ENCODE measurements at regions not wholly inside any gene's neighbourhood (a gene's known extent, or its start where the extent isn't known, plus 50 kb on each side); places are given as distances from the start of the nearest gene placed in this dataset.

GRCh38 chr4:147093206-147093605, 147.5 kb upstream of the TTC29 start:
- H3K27me3 ChIP-seq (ENCODE audit: control insufficient read depth in 1 of 2, insufficient read depth in 2 of 2, low read length in 2 of 2): peaks cover 0 to 5% of the 10 kb centered on the region in 2 experiments
- no peaks in the 10 kb centered on the region for H3K9me3 ChIP-seq (ENCODE audit: control insufficient read depth in 1 of 2, insufficient read depth in 1 of 2, low read length in 2 of 2)
- H3K9me3 Mint-ChIP-seq: no peaks in the 10 kb centered on the region
- no peak overlapping the region for H3K4me3 ChIP-seq (ENCODE audit: low read length)
- peaks cover 36% of the 10 kb centered on the region for H3K27me3 Mint-ChIP-seq
- H3K4me1 ChIP-seq (ENCODE audit: insufficient read depth, low read length): no peaks in the 10 kb centered on the region
- no peak overlapping the region for H3K27ac ChIP-seq (ENCODE audit: low read depth in 1 of 2, low read length in 2 of 2)
- DNase-seq (no peak), ATAC-seq (ENCODE audit: poor library complexity) (no peak)
- H3K4me3 Mint-ChIP-seq: no peak overlapping the region
- no peaks in the 10 kb centered on the region for H3K36me3 ChIP-seq (ENCODE audit: insufficient read depth, low read length)
- no peaks in the 10 kb centered on the region for H3K4me1 Mint-ChIP-seq (ENCODE audit: low read depth)
- H3K27ac Mint-ChIP-seq: no peak overlapping the region
- no peak for TF ChIP-seq CTCF (IDR thresholded peaks at IDR 0.05)
- POLR2A ChIA-PET: no interaction called here
- CTCF ChIA-PET: no interaction called here
- intact Hi-C loops (cut with DNase I, micrococcal nuclease): loop anchor here in 1 of 2 experiments (5.0 to 10.0 kb wide), 3 partner anchors 71 to 1858 kb away; no protein-coding TSS in a partner anchor
- H3K36me3 Mint-ChIP-seq (ENCODE audit: low read depth): no peaks in the 10 kb centered on the region

DNA sequence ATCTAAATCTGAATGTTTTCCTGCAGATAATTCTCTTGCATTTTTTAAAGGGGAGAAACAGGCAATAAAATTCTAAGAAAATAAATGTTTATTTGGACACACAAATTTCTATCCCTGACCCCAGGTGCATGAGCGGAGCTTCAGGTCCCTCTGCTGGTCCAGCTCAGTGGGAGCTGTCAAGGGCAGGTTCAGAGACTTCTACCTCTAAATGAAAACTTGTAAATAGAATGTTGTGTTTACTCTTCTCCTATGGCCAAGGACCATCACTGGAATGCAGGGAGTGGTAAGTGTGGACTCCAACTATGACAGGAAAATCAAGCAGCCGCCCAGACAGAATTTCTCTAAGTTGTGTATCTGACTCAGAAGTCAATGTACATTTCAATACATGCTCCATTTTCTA, 148.6 kb upstream of the TTC29 start:
- Mint-ChIP-seq H3K36me3 (ENCODE audit: low read depth) (no peaks in the 10 kb centered on the region), H3K27ac (no peak overlapping the region), H3K27me3 (peaks cover 32% of the 10 kb centered on the region), H3K4me3 (no peak overlapping the region), H3K4me1 (ENCODE audit: low read depth) (no peaks in the 10 kb centered on the region), H3K9me3 (no peaks in the 10 kb centered on the region)
- no peak for ATAC-seq (ENCODE audit: poor library complexity)
- intact Hi-C loops (cut with DNase I, micrococcal nuclease): loop anchor here in 1 of 2 experiments (5.0 to 10.0 kb wide), 3 partner anchors 72 to 1859 kb away; no protein-coding TSS in a partner anchor
- no peaks in the 10 kb centered on the region for H3K36me3 ChIP-seq (ENCODE audit: insufficient read depth, low read length)
- no peak overlapping the region for H3K4me3 ChIP-seq (ENCODE audit: low read length)
- no peaks in the 10 kb centered on the region for H3K9me3 ChIP-seq (ENCODE audit: control insufficient read depth in 1 of 2, insufficient read depth in 1 of 2, low read length in 2 of 2)
- no peak overlapping the region for H3K27ac ChIP-seq (ENCODE audit: low read depth in 1 of 2, low read length in 2 of 2)
- POLR2A ChIA-PET: interaction anchor here (0.7 kb wide), 2 partner anchors 513 to 726 kb away, joined by 3 to 4 read pairs; no protein-coding TSS in a partner anchor
- TF ChIP-seq CTCF (IDR thresholded peaks at IDR 0.05): no peak
- H3K4me1 ChIP-seq (ENCODE audit: insufficient read depth, low read length): no peaks in the 10 kb centered on the region
- DNase-seq: no peak
- CTCF ChIA-PET: no interaction called here
- H3K27me3 ChIP-seq (ENCODE audit: control insufficient read depth in 1 of 2, insufficient read depth in 2 of 2, low read length in 2 of 2): peaks cover 0 to 5% of the 10 kb centered on the region in 2 experiments

- no peaks in the 10 kb centered on the region for H3K36me3 ChIP-seq (ENCODE audit: insufficient read depth, low read length)
- Mint-ChIP-seq H3K9me3 (no peaks in the 10 kb centered on the region), H3K4me1 (ENCODE audit: low read depth) (no peaks in the 10 kb centered on the region), H3K27me3 (peaks cover 40% of the 10 kb centered on the region), H3K27ac (no peak overlapping the region), H3K4me3 (no peak overlapping the region), H3K36me3 (ENCODE audit: low read depth) (no peaks in the 10 kb centered on the region)
- H3K9me3 ChIP-seq (ENCODE audit: control insufficient read depth in 1 of 2, insufficient read depth in 1 of 2, low read length in 2 of 2): no peaks in the 10 kb centered on the region
- DNase-seq (peak in 3 of 14 experiments; percentile 55 to 65 (median 58)), ATAC-seq (ENCODE audit: poor library complexity) (no peak)
- ChIA-PET CTCF (interaction anchor here (0.8 to 1.7 kb wide), 5 partner anchors 11 to 78 kb away, joined by 3 to 17 read pairs (median 3); no protein-coding TSS in a partner anchor), POLR2A (interaction anchor here (0.7 to 1.0 kb wide), 2 partner anchors 367 to 1250 kb away, joined by 3 read pairs; no protein-coding TSS in a partner anchor)
- no peak overlapping the region for H3K27ac ChIP-seq (ENCODE audit: low read depth in 1 of 2, low read length in 2 of 2)
- peak; percentile 76 for TF ChIP-seq CTCF (IDR thresholded peaks at IDR 0.05)
- intact Hi-C loops (cut with DNase I, micrococcal nuclease): loop anchor here (1.0 to 10.0 kb wide), 7 partner anchors 78 to 1862 kb away; no protein-coding TSS in a partner anchor
- H3K27me3 ChIP-seq (ENCODE audit: control insufficient read depth in 1 of 2, insufficient read depth in 2 of 2, low read length in 2 of 2): peaks cover 0 to 4% of the 10 kb centered on the region in 2 experiments
- no peak overlapping the region for H3K4me3 ChIP-seq (ENCODE audit: low read length)
- H3K4me1 ChIP-seq (ENCODE audit: insufficient read depth, low read length): no peaks in the 10 kb centered on the region
These were observed 151.3 kb upstream of the TTC29 start for GRCh38 chr4:147096667-147097604.
